Fibroblast of lung (primary cell): ENCODE measurements at regions not wholly inside any gene's neighbourhood (a gene's known extent, or its start where the extent isn't known, plus 50 kb on each side); places are given as distances from the start of the nearest gene placed in this dataset.

Experiments used
- DNase-seq, 2 donors: peaks; one replicate each; pipeline versions ENCODE4 v3.0.0 to v3.0.0-alpha.2; 2010; ENCODE audit warnings: low read depth in 2 of 2
- H2AFZ ChIP-seq: 2 replicates; pipeline ENCODE4 v1.5.1; 2012; ENCODE audit warnings: low read length, control low read depth, inconsistent platforms
- H3K27ac ChIP-seq: 2 replicates; pipeline ENCODE4 v1.5.1; 2011; ENCODE audit warnings: low read length, control low read depth; ENCODE audit not compliant: insufficient read depth
- H3K27me3 ChIP-seq: 2 replicates; pipeline ENCODE4 v1.5.1; 2011; ENCODE audit warnings: mild to moderate bottlenecking, low read length; ENCODE audit not compliant: control insufficient read depth, insufficient read depth
- H3K36me3 ChIP-seq: 2 replicates; pipeline ENCODE4 v1.5.1; 2011; ENCODE audit warnings: low read length; ENCODE audit not compliant: control insufficient read depth, insufficient read depth
- H3K4me1 ChIP-seq: 2 replicates; pipeline ENCODE4 v1.5.1; 2011; ENCODE audit warnings: low read length; ENCODE audit not compliant: control insufficient read depth, insufficient read depth; ENCODE audit errors: extremely low read depth
- H3K4me2 ChIP-seq: 2 replicates; pipeline ENCODE4 v1.5.1; 2011; ENCODE audit warnings: low read length, control low read depth; ENCODE audit not compliant: insufficient read depth; ENCODE audit errors: extremely low read depth
- H3K4me3 ChIP-seq, 4 experiments: fragments of 200-600 bp in 1 of 4; sonication (generic) in 1 of 4; replicated peaks in 1 of 4; 2 replicates each; pipeline ENCODE4 v1.5.1; 2011 to 2016; ENCODE audit warnings: low read length in 4 of 4, low read depth in 3 of 4, mild to moderate bottlenecking in 3 of 4, control low read depth in 2 of 4, inconsistent platforms in 1 of 4, mixed read lengths in 1 of 4; ENCODE audit not compliant: insufficient read depth in 1 of 4; ENCODE audit errors: control extremely low read depth in 1 of 4
- H3K79me2 ChIP-seq: 2 replicates; pipeline ENCODE4 v1.5.1; 2012; ENCODE audit warnings: mild to moderate bottlenecking, low read length, inconsistent platforms; ENCODE audit not compliant: control insufficient read depth, insufficient read depth
- H3K9ac ChIP-seq: 2 replicates; pipeline ENCODE4 v1.5.1; 2011; ENCODE audit warnings: mild to moderate bottlenecking, low read length, control low read depth; ENCODE audit not compliant: insufficient read depth
- H3K9me3 ChIP-seq: 2 replicates; pipeline ENCODE4 v1.5.1; 2012; ENCODE audit warnings: low read depth, low read length; ENCODE audit not compliant: control insufficient read depth, insufficient read depth
- H4K20me1 ChIP-seq: 2 replicates; pipeline ENCODE4 v1.5.1; 2011; ENCODE audit warnings: low read length; ENCODE audit not compliant: control insufficient read depth, insufficient read depth; ENCODE audit errors: extremely low read depth
- EZH2 ChIP-seq: IDR thresholded peaks from 2 replicates; pipeline ENCODE4 v1.5.1; 2012; ENCODE audit warnings: low read length, control low read depth, mild to moderate bottlenecking; ENCODE audit errors: missing control alignments
- TF ChIP-seq, protein P1 (sequence below), 2 donors: IDR thresholded peaks in 1 of 2; conservative IDR thresholded peaks in 1 of 2; 1 replicate in 1 of 2; 2 replicates in 1 of 2; pipeline ENCODE4 v1.5.1; 2011 to 2012; ENCODE audit warnings: low read length in 2 of 2, control low read depth in 1 of 2, inconsistent platforms in 1 of 2, low read depth in 1 of 2, mild to moderate bottlenecking in 1 of 2

- H2AFZ ChIP-seq: no peak overlapping the region
- H3K4me1 ChIP-seq: peaks cover 9% of the 10 kb centered on the region
- no peaks in the 10 kb centered on the region for H3K36me3 ChIP-seq
- no peaks in the 10 kb centered on the region for H3K79me2 ChIP-seq
- no peak overlapping the region for H3K9ac ChIP-seq
- H3K4me2 ChIP-seq: no peak overlapping the region
- DNase-seq: no peak
- no peaks in the 10 kb centered on the region for H4K20me1 ChIP-seq
- H3K27me3 ChIP-seq: no peaks in the 10 kb centered on the region
- no peak overlapping the region for H3K27ac ChIP-seq
- no peak for TF ChIP-seq EZH2
- TF ChIP-seq, protein P1, sequence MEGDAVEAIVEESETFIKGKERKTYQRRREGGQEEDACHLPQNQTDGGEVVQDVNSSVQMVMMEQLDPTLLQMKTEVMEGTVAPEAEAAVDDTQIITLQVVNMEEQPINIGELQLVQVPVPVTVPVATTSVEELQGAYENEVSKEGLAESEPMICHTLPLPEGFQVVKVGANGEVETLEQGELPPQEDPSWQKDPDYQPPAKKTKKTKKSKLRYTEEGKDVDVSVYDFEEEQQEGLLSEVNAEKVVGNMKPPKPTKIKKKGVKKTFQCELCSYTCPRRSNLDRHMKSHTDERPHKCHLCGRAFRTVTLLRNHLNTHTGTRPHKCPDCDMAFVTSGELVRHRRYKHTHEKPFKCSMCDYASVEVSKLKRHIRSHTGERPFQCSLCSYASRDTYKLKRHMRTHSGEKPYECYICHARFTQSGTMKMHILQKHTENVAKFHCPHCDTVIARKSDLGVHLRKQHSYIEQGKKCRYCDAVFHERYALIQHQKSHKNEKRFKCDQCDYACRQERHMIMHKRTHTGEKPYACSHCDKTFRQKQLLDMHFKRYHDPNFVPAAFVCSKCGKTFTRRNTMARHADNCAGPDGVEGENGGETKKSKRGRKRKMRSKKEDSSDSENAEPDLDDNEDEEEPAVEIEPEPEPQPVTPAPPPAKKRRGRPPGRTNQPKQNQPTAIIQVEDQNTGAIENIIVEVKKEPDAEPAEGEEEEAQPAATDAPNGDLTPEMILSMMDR (conservative IDR thresholded peaks at IDR 0.05 in 1 of 2, IDR thresholded peaks at IDR 0.05 in 1 of 2; ENCODE audit: low read depth in 1 of 2, low read length in 2 of 2): no peak
- no peaks in the 10 kb centered on the region for H3K9me3 ChIP-seq
- no peak overlapping the region for H3K4me3 ChIP-seq
These were observed 87.0 kb upstream of the RUNX1 start for GRCh38 chr21:35136106-35136505.

- Histone ChIP-seq H3K4me1 (peaks cover 9% of the 10 kb centered on the region), H3K79me2 (no peaks in the 10 kb centered on the region), H3K27me3 (no peaks in the 10 kb centered on the region), H3K4me2 (no peak overlapping the region), H4K20me1 (no peaks in the 10 kb centered on the region), H2AFZ (no peak overlapping the region), H3K36me3 (no peaks in the 10 kb centered on the region), H3K9me3 (no peaks in the 10 kb centered on the region), H3K4me3 (no peak overlapping the region), H3K9ac (no peak overlapping the region), H3K27ac (no peak overlapping the region)
- TF ChIP-seq EZH2: no peak
- TF ChIP-seq, protein P1 (conservative IDR thresholded peaks at IDR 0.05 in 1 of 2, IDR thresholded peaks at IDR 0.05 in 1 of 2; ENCODE audit: low read depth in 1 of 2, low read length in 2 of 2): no peak
- DNase-seq: peak in 1 of 2 donors; percentile 40
These were observed 86.4 kb upstream of the RUNX1 start for GRCh38 chr21:35135481-35135880.

- Histone ChIP-seq H3K27me3 (no peaks in the 10 kb centered on the region), H3K4me2 (no peak overlapping the region), H3K4me1 (peaks cover 9% of the 10 kb centered on the region), H3K9ac (no peak overlapping the region), H2AFZ (no peak overlapping the region), H3K27ac (no peak overlapping the region), H3K79me2 (no peaks in the 10 kb centered on the region), H3K36me3 (no peaks in the 10 kb centered on the region), H3K4me3 (no peak overlapping the region), H4K20me1 (no peaks in the 10 kb centered on the region), H3K9me3 (no peaks in the 10 kb centered on the region)
- DNase-seq: no peak
- no peak for TF ChIP-seq EZH2
- TF ChIP-seq, protein P1 (conservative IDR thresholded peaks at IDR 0.05 in 1 of 2, IDR thresholded peaks at IDR 0.05 in 1 of 2; ENCODE audit: low read depth in 1 of 2, low read length in 2 of 2): no peak
These were observed 85.2 kb upstream of the RUNX1 start for GRCh38 chr21:35134309-35134708.
